ENCODE measurements at regions not wholly inside any gene's neighbourhood (a gene's known extent, or its start where the extent isn't known, plus 50 kb on each side); places are given as distances from the start of the nearest gene placed in this dataset.
A peak's percentile ranks its signal among the peaks of the same experiment; 100 is the strongest.

GRCh38 chr3:41076399-41076798 is 122.9 kb upstream of the CTNNB1 start:
- DNase-seq (ENCODE audit: low read depth in 1 of 2, low spot score in 2 of 2) (no peak), FAIRE-seq (no peak)
- H2BK20ac ChIP-seq (ENCODE audit: low read length) = no peak overlapping the region
- no peaks in the 10 kb centered on the region for H3K27me3 ChIP-seq (replicated peaks in 1 of 4; ENCODE audit: control insufficient read depth in 3 of 4, extremely low read depth in 1 of 4, insufficient read depth in 3 of 4, low read length in 3 of 4)
- no peaks in the 10 kb centered on the region for H3K79me1 ChIP-seq (ENCODE audit: low read depth, low read length)
- H3K56ac ChIP-seq (replicated peaks; ENCODE audit: insufficient read length, low read depth, low read length) = no peak overlapping the region
- H3K4me2 ChIP-seq (ENCODE audit: insufficient read depth in 1 of 2, low read depth in 2 of 2, low read length in 2 of 2) = no peak overlapping the region
- no peaks in the 10 kb centered on the region for H4K20me1 ChIP-seq (replicated peaks in 1 of 2; ENCODE audit: control insufficient read depth in 1 of 2, insufficient read depth in 2 of 2, low read length in 2 of 2)
- no peak overlapping the region for H2BK5ac ChIP-seq (ENCODE audit: low read depth, low read length)
- H3K79me2 ChIP-seq (ENCODE audit: control insufficient read depth in 1 of 2, insufficient read depth in 2 of 2, low read length in 2 of 2) = no peaks in the 10 kb centered on the region
- H2BK12ac ChIP-seq (ENCODE audit: low read depth, low read length) = 0 out of 2 replicates have a peak overlapping the region, but pooled peaks have one; percentile 20
- CTCF ChIA-PET (ENCODE audit: partially characterized antibody) = interaction anchor here (0.7 to 1.2 kb wide), 3 partner anchors 25 to 496 kb away, joined by 3 to 4 read pairs (median 3); no protein-coding TSS in a partner anchor
- H3K9me3 ChIP-seq (ENCODE audit: insufficient read depth in 2 of 2, low read depth in 1 of 2, low read length in 1 of 2) = no peaks in the 10 kb centered on the region
- no peak overlapping the region; the same call in 1 of the 2 replicates for H2AFZ ChIP-seq (ENCODE audit: low read length)
- no peak overlapping the region for H3K27ac ChIP-seq (ENCODE audit: low read depth, low read length)
- H3K14ac ChIP-seq (ENCODE audit: insufficient read length) = no peak overlapping the region
- H3K18ac ChIP-seq (ENCODE audit: extremely low read depth, low read length) = no peak overlapping the region
- H3K4ac ChIP-seq (replicated peaks; ENCODE audit: insufficient read length, low read depth, low read length) = no peak overlapping the region
- no peak overlapping the region for H2BK15ac ChIP-seq (ENCODE audit: low read length)
- no peak overlapping the region for H4K91ac ChIP-seq (replicated peaks; ENCODE audit: insufficient read length, low read length)
- no peak overlapping the region for H4K8ac ChIP-seq (ENCODE audit: extremely low read depth, insufficient read depth, low read length)
- no peaks in the 10 kb centered on the region for H3K36me3 ChIP-seq (ENCODE audit: control insufficient read depth in 2 of 4, insufficient read depth in 4 of 4, low read length in 3 of 4)
- peaks cover 1 to 10% (median 4%) of the 10 kb centered on the region in 4 experiments; a peak in 5 of 7 replicates for H3K4me1 ChIP-seq (replicated peaks in 1 of 4; ENCODE audit: control insufficient read depth in 3 of 4, insufficient read depth in 4 of 4, low read length in 3 of 4)
- no peaks in the 10 kb centered on the region for H3K23me2 ChIP-seq (ENCODE audit: low read depth, low read length)
- no peak overlapping the region for H3K9ac ChIP-seq (replicated peaks in 1 of 4; ENCODE audit: extremely low read depth in 1 of 4, low read depth in 3 of 4, low read length in 3 of 4)
- H3K4me3 ChIP-seq (ENCODE audit: extremely low read depth in 1 of 4, insufficient read depth in 2 of 4, low read depth in 3 of 4, low read length in 4 of 4) = no peak overlapping the region
- POLR2A ChIA-PET (ENCODE audit: partially characterized antibody) = interaction anchor here (1.2 kb wide), 1 partner anchor 14 kb away, joined by 3 read pairs; no protein-coding TSS in a partner anchor
- no peak overlapping the region for H2BK120ac ChIP-seq (replicated peaks; ENCODE audit: low read depth, low read length)
- H4K5ac ChIP-seq (ENCODE audit: insufficient read length, low read depth, low read length) = no peak overlapping the region
- no peak overlapping the region for H2AK5ac ChIP-seq (ENCODE audit: low read depth, low read length)
- no peak overlapping the region for H3K23ac ChIP-seq (ENCODE audit: insufficient read length)
- no peak for TF ChIP-seq NRF1 (IDR thresholded peaks at IDR 0.05; ENCODE audit: low read depth, low read length)
- no peak for TF ChIP-seq SP4 (IDR thresholded peaks at IDR 0.05; ENCODE audit: low read length)
- TF ChIP-seq TCF12 (IDR thresholded peaks at IDR 0.05; ENCODE audit: low read depth, low read length) = no peak
- no peak for TF ChIP-seq SIN3A (conservative IDR thresholded peaks at IDR 0.05 in 1 of 2, IDR thresholded peaks at IDR 0.05 in 1 of 2; ENCODE audit: low read depth in 1 of 2, low read length in 2 of 2)
- TF ChIP-seq PHF8 (conservative IDR thresholded peaks at IDR 0.05; ENCODE audit: low read depth, low read length) = no peak
- TF ChIP-seq RXRA (IDR thresholded peaks at IDR 0.05; ENCODE audit: insufficient read depth, low read depth, low read length) = no peak
- no peak for TF ChIP-seq TAF7 (optimal IDR thresholded peaks at IDR 0.05; ENCODE audit: borderline replicate concordance, low read depth, low read length)
- TF ChIP-seq, protein P1, sequence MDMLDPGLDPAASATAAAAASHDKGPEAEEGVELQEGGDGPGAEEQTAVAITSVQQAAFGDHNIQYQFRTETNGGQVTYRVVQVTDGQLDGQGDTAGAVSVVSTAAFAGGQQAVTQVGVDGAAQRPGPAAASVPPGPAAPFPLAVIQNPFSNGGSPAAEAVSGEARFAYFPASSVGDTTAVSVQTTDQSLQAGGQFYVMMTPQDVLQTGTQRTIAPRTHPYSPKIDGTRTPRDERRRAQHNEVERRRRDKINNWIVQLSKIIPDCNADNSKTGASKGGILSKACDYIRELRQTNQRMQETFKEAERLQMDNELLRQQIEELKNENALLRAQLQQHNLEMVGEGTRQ (IDR thresholded peaks at IDR 0.05; ENCODE audit: low read length) = no peak
- TF ChIP-seq BACH1 (IDR thresholded peaks at IDR 0.05; ENCODE audit: low read length) = no peak
- no peak for TF ChIP-seq SIX5 (IDR thresholded peaks at IDR 0.05; ENCODE audit: low read depth, low read length)
- TF ChIP-seq ZNF274 (IDR thresholded peaks at IDR 0.05; ENCODE audit: borderline replicate concordance, extremely low read depth, low read length) = no peak
- TF ChIP-seq KDM1A (IDR thresholded peaks at IDR 0.05; ENCODE audit: borderline replicate concordance, low read length) = no peak
- no peak for TF ChIP-seq POU5F1 (IDR thresholded peaks at IDR 0.05; ENCODE audit: low read depth, low read length)
- TF ChIP-seq RBBP5 (IDR thresholded peaks at IDR 0.05; ENCODE audit: borderline replicate concordance, low read depth, low read length) = no peak
- TF ChIP-seq, protein P2, sequence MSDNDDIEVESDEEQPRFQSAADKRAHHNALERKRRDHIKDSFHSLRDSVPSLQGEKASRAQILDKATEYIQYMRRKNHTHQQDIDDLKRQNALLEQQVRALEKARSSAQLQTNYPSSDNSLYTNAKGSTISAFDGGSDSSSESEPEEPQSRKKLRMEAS (IDR thresholded peaks at IDR 0.05) = no peak
